Fibroblast of lung (primary cell): ENCODE measurements at regions not wholly inside any gene's neighbourhood (a gene's known extent, or its start where the extent isn't known, plus 50 kb on each side); places are given as distances from the start of the nearest gene placed in this dataset.

Experiments
- DNase-seq, 2 donors: peaks; one replicate each; pipeline versions ENCODE4 v3.0.0 to v3.0.0-alpha.2; 2010; ENCODE audit warnings: low read depth in 2 of 2
- H2AFZ ChIP-seq: 2 replicates; pipeline ENCODE4 v1.5.1; 2012; ENCODE audit warnings: low read length, control low read depth, inconsistent platforms
- H3K27ac ChIP-seq: 2 replicates; pipeline ENCODE4 v1.5.1; 2011; ENCODE audit warnings: low read length, control low read depth; ENCODE audit not compliant: insufficient read depth
- H3K27me3 ChIP-seq: 2 replicates; pipeline ENCODE4 v1.5.1; 2011; ENCODE audit warnings: mild to moderate bottlenecking, low read length; ENCODE audit not compliant: control insufficient read depth, insufficient read depth
- H3K36me3 ChIP-seq: 2 replicates; pipeline ENCODE4 v1.5.1; 2011; ENCODE audit warnings: low read length; ENCODE audit not compliant: control insufficient read depth, insufficient read depth
- H3K4me1 ChIP-seq: 2 replicates; pipeline ENCODE4 v1.5.1; 2011; ENCODE audit warnings: low read length; ENCODE audit not compliant: control insufficient read depth, insufficient read depth; ENCODE audit errors: extremely low read depth
- H3K4me2 ChIP-seq: 2 replicates; pipeline ENCODE4 v1.5.1; 2011; ENCODE audit warnings: low read length, control low read depth; ENCODE audit not compliant: insufficient read depth; ENCODE audit errors: extremely low read depth
- H3K4me3 ChIP-seq, 4 experiments: fragments of 200-600 bp in 1 of 4; sonication (generic) in 1 of 4; replicated peaks in 1 of 4; 2 replicates each; pipeline ENCODE4 v1.5.1; 2011 to 2016; ENCODE audit warnings: low read length in 4 of 4, low read depth in 3 of 4, mild to moderate bottlenecking in 3 of 4, control low read depth in 2 of 4, inconsistent platforms in 1 of 4, mixed read lengths in 1 of 4; ENCODE audit not compliant: insufficient read depth in 1 of 4; ENCODE audit errors: control extremely low read depth in 1 of 4
- H3K79me2 ChIP-seq: 2 replicates; pipeline ENCODE4 v1.5.1; 2012; ENCODE audit warnings: mild to moderate bottlenecking, low read length, inconsistent platforms; ENCODE audit not compliant: control insufficient read depth, insufficient read depth
- H3K9ac ChIP-seq: 2 replicates; pipeline ENCODE4 v1.5.1; 2011; ENCODE audit warnings: mild to moderate bottlenecking, low read length, control low read depth; ENCODE audit not compliant: insufficient read depth
- H3K9me3 ChIP-seq: 2 replicates; pipeline ENCODE4 v1.5.1; 2012; ENCODE audit warnings: low read depth, low read length; ENCODE audit not compliant: control insufficient read depth, insufficient read depth
- H4K20me1 ChIP-seq: 2 replicates; pipeline ENCODE4 v1.5.1; 2011; ENCODE audit warnings: low read length; ENCODE audit not compliant: control insufficient read depth, insufficient read depth; ENCODE audit errors: extremely low read depth
- EZH2 ChIP-seq: IDR thresholded peaks from 2 replicates; pipeline ENCODE4 v1.5.1; 2012; ENCODE audit warnings: low read length, control low read depth, mild to moderate bottlenecking; ENCODE audit errors: missing control alignments
- TF ChIP-seq, protein P1 (sequence below), 2 donors: IDR thresholded peaks in 1 of 2; conservative IDR thresholded peaks in 1 of 2; 1 replicate in 1 of 2; 2 replicates in 1 of 2; pipeline ENCODE4 v1.5.1; 2011 to 2012; ENCODE audit warnings: low read length in 2 of 2, control low read depth in 1 of 2, inconsistent platforms in 1 of 2, low read depth in 1 of 2, mild to moderate bottlenecking in 1 of 2

DNA sequence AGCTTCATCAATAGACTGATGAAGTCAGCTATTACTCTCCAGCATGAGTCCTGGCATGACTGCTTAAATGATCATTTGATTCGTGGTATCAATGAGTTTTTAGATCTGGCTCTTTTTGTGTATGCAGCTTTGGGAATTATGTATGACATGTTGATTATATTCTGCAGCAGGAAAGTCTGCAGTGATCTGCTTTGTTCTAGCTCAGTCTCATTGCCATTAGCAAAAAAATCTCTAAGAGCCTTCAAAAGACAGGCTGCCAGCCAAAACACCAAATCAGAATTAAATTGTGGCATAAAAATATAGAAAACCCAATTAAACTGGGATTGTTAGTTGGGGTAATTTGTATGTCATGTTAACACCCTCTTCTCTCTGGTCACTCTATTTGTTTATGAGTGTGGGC lies 1021.0 kb upstream of the SEMA6D start:
- Histone ChIP-seq H3K36me3 (no peaks in the 10 kb centered on the region), H4K20me1 (no peaks in the 10 kb centered on the region), H3K9me3 (no peaks in the 10 kb centered on the region), H3K79me2 (no peaks in the 10 kb centered on the region), H3K4me1 (no peaks in the 10 kb centered on the region), H3K4me2 (no peak overlapping the region), H2AFZ (no peak overlapping the region), H3K27ac (no peak overlapping the region), H3K4me3 (no peak overlapping the region), H3K9ac (no peak overlapping the region), H3K27me3 (no peaks in the 10 kb centered on the region)
- no peak for DNase-seq
- no peak for TF ChIP-seq EZH2
- TF ChIP-seq, protein P1, sequence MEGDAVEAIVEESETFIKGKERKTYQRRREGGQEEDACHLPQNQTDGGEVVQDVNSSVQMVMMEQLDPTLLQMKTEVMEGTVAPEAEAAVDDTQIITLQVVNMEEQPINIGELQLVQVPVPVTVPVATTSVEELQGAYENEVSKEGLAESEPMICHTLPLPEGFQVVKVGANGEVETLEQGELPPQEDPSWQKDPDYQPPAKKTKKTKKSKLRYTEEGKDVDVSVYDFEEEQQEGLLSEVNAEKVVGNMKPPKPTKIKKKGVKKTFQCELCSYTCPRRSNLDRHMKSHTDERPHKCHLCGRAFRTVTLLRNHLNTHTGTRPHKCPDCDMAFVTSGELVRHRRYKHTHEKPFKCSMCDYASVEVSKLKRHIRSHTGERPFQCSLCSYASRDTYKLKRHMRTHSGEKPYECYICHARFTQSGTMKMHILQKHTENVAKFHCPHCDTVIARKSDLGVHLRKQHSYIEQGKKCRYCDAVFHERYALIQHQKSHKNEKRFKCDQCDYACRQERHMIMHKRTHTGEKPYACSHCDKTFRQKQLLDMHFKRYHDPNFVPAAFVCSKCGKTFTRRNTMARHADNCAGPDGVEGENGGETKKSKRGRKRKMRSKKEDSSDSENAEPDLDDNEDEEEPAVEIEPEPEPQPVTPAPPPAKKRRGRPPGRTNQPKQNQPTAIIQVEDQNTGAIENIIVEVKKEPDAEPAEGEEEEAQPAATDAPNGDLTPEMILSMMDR (conservative IDR thresholded peaks at IDR 0.05 in 1 of 2, IDR thresholded peaks at IDR 0.05 in 1 of 2; ENCODE audit: low read depth in 1 of 2, low read length in 2 of 2) = no peak

DNA sequence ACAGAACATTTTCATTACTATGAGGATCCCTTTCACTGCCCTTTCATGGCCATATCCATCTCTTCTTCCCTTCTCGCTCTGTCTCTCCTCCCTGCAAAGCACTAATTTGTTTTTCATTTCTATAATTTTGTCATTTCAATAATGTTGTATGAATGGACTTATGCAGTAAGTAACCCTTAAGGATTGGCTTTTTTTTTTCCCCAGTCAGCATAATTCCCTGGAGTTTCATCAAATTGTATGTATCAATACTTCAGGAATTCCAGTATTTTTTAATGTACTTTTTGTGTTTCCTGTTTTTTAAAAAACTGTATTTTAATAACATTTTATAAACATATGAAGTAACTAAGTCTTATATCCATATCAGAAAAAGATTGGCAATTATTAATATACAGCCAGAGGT lies 1016.0 kb upstream of the SEMA6D start:
- Histone ChIP-seq H4K20me1 (no peaks in the 10 kb centered on the region), H3K27me3 (no peaks in the 10 kb centered on the region), H3K4me3 (no peak overlapping the region), H3K4me1 (no peaks in the 10 kb centered on the region), H3K4me2 (no peak overlapping the region), H3K79me2 (no peaks in the 10 kb centered on the region), H3K36me3 (no peaks in the 10 kb centered on the region), H3K27ac (no peak overlapping the region), H3K9ac (no peak overlapping the region), H2AFZ (no peak overlapping the region), H3K9me3 (no peaks in the 10 kb centered on the region)
- no peak for DNase-seq
- TF ChIP-seq, protein P1 (conservative IDR thresholded peaks at IDR 0.05 in 1 of 2, IDR thresholded peaks at IDR 0.05 in 1 of 2; ENCODE audit: low read depth in 1 of 2, low read length in 2 of 2) = no peak
- no peak for TF ChIP-seq EZH2

DNA sequence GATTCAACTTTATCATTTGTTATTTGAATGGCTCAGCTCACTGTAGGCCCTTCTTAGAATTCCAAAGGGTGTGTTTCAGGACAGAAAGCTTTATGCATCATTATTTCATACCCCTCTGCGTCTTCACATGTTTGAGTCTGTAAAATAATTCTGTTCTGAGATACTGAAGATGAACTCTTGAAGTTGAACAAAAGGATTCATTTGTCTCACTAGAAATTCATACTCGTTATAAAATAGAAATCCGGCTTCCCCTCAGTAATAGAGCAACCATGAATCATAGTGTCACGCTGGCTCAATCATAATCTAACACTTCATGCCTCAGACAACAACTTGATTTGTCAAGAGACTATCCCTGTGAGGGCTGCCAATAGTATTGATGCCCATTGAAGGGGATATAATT lies 1015.4 kb upstream of the SEMA6D start:
- Histone ChIP-seq H2AFZ (no peak overlapping the region), H3K27ac (no peak overlapping the region), H3K4me2 (no peak overlapping the region), H3K36me3 (no peaks in the 10 kb centered on the region), H3K9me3 (no peaks in the 10 kb centered on the region), H3K79me2 (no peaks in the 10 kb centered on the region), H4K20me1 (no peaks in the 10 kb centered on the region), H3K4me3 (no peak overlapping the region), H3K9ac (no peak overlapping the region), H3K4me1 (no peaks in the 10 kb centered on the region), H3K27me3 (no peaks in the 10 kb centered on the region)
- TF ChIP-seq, protein P1 (conservative IDR thresholded peaks at IDR 0.05 in 1 of 2, IDR thresholded peaks at IDR 0.05 in 1 of 2; ENCODE audit: low read depth in 1 of 2, low read length in 2 of 2) = no peak
- no peak for TF ChIP-seq EZH2
- DNase-seq = no peak
